Astrocyte of the cerebellum (primary cell): ENCODE measurements at regions not wholly inside any gene's neighbourhood (a gene's known extent, or its start where the extent isn't known, plus 50 kb on each side); places are given as distances from the start of the nearest gene placed in this dataset.
A peak's percentile ranks its signal among the peaks of the same experiment; 100 is the strongest.

Source experiments
- DNase-seq: peaks from one replicate; pipeline ENCODE4 v3.0.0-alpha.2; 2011; ENCODE audit warnings: low read depth
- H3K4me3 ChIP-seq: 2 replicates; pipeline ENCODE4 v1.5.1; 2011; ENCODE audit warnings: mild to moderate bottlenecking, low read depth, low read length, moderate library complexity
- in situ Hi-C: cut with HindIII; loops from 2 replicates; pipeline ENCODE4 v1.10.0; 2017; ENCODE audit warnings: low sequenced_read_pairs
- TF ChIP-seq, protein P1 (sequence below): IDR thresholded peaks from 2 replicates; pipeline ENCODE4 v1.5.1; 2012; ENCODE audit warnings: low read length, low read depth, moderate library complexity, mild to moderate bottlenecking; ENCODE audit errors: missing control alignments

- no peak overlapping the region for H3K4me3 ChIP-seq
- no peak for DNase-seq
- in situ Hi-C loops, result no loop called here
- TF ChIP-seq, protein P1, sequence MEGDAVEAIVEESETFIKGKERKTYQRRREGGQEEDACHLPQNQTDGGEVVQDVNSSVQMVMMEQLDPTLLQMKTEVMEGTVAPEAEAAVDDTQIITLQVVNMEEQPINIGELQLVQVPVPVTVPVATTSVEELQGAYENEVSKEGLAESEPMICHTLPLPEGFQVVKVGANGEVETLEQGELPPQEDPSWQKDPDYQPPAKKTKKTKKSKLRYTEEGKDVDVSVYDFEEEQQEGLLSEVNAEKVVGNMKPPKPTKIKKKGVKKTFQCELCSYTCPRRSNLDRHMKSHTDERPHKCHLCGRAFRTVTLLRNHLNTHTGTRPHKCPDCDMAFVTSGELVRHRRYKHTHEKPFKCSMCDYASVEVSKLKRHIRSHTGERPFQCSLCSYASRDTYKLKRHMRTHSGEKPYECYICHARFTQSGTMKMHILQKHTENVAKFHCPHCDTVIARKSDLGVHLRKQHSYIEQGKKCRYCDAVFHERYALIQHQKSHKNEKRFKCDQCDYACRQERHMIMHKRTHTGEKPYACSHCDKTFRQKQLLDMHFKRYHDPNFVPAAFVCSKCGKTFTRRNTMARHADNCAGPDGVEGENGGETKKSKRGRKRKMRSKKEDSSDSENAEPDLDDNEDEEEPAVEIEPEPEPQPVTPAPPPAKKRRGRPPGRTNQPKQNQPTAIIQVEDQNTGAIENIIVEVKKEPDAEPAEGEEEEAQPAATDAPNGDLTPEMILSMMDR, result no peak
These were observed 132.4 kb upstream of the TRIB2 start for GRCh38 chr2:12584338-12584737.

DNA sequence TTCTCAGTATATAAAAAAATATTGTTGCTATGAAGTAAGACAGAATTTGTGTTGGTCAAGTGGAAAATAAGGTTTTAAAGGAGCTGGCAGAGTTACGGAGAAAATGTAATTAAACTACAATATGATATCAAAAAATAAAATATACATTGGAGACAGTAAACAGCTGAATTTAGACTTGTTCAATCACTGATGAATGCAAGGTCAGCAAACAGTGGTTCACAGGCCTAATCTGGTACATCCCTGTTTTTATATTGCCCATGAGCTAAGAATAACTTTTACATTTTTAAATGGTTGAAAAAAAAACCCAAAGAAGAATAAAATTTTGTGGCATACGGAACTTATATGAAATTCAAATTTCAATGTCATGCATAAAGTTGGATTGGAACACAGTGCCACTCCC, 131.0 kb upstream of the TRIB2 start:
- in situ Hi-C loops, result no loop called here
- TF ChIP-seq, protein P1, result no peak
- H3K4me3 ChIP-seq, result no peak overlapping the region
- DNase-seq, result no peak

GRCh38 chr2:12587228-12587627, 129.5 kb upstream of the TRIB2 start:
- TF ChIP-seq, protein P1, result no peak
- DNase-seq, result no peak
- in situ Hi-C loops, result no loop called here
- no peak overlapping the region for H3K4me3 ChIP-seq

- TF ChIP-seq, protein P1, result no peak
- no peak overlapping the region for H3K4me3 ChIP-seq
- peak; percentile 53 for DNase-seq
- in situ Hi-C loops, result no loop called here
These were observed 128.8 kb upstream of the TRIB2 start for GRCh38 chr2:12587729-12588522.

- no peak for DNase-seq
- in situ Hi-C loops, result no loop called here
- no peak overlapping the region for H3K4me3 ChIP-seq
- TF ChIP-seq, protein P1, result no peak
These were observed 127.8 kb upstream of the TRIB2 start for GRCh38 chr2:12588986-12589385.

- TF ChIP-seq, protein P1, result no peak
- in situ Hi-C loops, result no loop called here
- DNase-seq, result no peak
- no peak overlapping the region for H3K4me3 ChIP-seq
These were observed 126.9 kb upstream of the TRIB2 start for GRCh38 chr2:12589802-12590320.
